Sigmoid colon (tissue), 4 donors: ENCODE measurements at regions not wholly inside any gene's neighbourhood (a gene's known extent, or its start where the extent isn't known, plus 50 kb on each side); places are given as distances from the start of the nearest gene placed in this dataset.

Experiments used
- CTCF ChIP-seq, 4 experiments: fragments of 450-650 bp in 3 of 4; fragments of 200-600 bp in 1 of 4; IDR thresholded peaks; one replicate each; pipeline ENCODE4 v1.5.1; 2016 to 2019; ENCODE audit warnings: antibody characterized with exemption in 4 of 4, mild to moderate bottlenecking in 3 of 4, moderate library complexity in 2 of 4
- EP300 ChIP-seq, 4 donors: sonication (generic); formaldehyde crosslinking; IDR thresholded peaks; one replicate each; pipeline ENCODE4 v1.6.1; 2017; ENCODE audit warnings: antibody characterized with exemption in 4 of 4
- POLR2A ChIP-seq, 2 donors: fragments of 450-650 bp; IDR thresholded peaks; one replicate each; pipeline ENCODE4 v1.6.1; 2016; ENCODE audit warnings: antibody characterized with exemption in 2 of 2, mild to moderate bottlenecking in 2 of 2, moderate library complexity in 2 of 2

GRCh38 chr2:129174143-129174542 is 805.3 kb upstream of the RAB6C start:
- no peak for TF ChIP-seq EP300 (IDR thresholded peaks at IDR 0.05)
- TF ChIP-seq CTCF (IDR thresholded peaks at IDR 0.05), result no peak
- TF ChIP-seq POLR2A (IDR thresholded peaks at IDR 0.05), result no peak
